ENCODE measurements at regions not wholly inside any gene's neighbourhood (a gene's known extent, or its start where the extent isn't known, plus 50 kb on each side); places are given as distances from the start of the nearest gene placed in this dataset.

DNA sequence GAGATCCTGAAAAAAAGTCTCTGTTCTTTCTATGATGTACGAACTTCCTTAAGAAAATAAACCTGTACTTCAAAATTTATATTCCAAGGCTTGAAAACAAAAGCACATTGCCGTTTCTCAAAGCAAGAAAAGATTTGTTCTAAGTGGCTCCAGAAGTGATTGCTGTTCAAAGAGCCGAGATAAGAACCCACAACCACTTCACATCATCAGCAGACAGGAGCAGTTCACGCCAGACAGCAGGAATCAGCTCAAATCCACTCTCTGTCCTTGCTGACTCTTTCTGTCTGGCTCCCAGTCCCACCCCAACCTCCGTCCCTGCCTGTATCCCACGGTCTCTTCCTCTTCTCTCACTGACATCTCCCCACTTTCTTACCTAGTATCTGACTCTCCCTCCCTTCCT lies 85.0 kb upstream of the MYOCD start:
- DNase-seq (ENCODE audit: low spot score): no peak
- TF ChIP-seq CTCF (IDR thresholded peaks at IDR 0.05): no peak
- no peak for ATAC-seq (ENCODE audit: low FRiP score)

DNA sequence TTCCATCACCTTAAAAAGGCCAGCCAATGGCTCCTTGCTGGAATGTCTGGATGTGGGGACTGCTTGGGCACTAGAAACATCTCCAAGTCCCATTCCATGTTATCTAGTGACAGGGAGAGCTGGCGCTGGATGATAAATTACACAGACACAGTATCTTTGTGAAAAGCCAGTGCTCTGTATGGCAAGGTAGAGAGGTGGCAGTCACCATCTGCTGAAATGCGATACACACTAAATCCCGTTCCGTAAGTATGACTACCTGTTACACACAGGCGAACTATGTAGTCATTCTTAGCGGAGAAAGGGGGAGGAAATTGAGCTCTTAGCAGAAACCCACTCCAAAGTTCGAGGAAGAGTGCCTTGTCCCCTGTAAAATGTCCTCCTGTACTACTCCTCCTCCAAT lies 81.0 kb upstream of the MYOCD start:
- ATAC-seq (ENCODE audit: low FRiP score): no peak
- no peak for TF ChIP-seq CTCF (IDR thresholded peaks at IDR 0.05)
- no peak for DNase-seq (ENCODE audit: low spot score)

- ATAC-seq (ENCODE audit: low FRiP score) (no peak), DNase-seq (ENCODE audit: low spot score) (no peak)
- TF ChIP-seq CTCF (IDR thresholded peaks at IDR 0.05): no peak
Measured at GRCh38 chr17:12588531-12588930, 77.2 kb upstream of the MYOCD start.

DNA sequence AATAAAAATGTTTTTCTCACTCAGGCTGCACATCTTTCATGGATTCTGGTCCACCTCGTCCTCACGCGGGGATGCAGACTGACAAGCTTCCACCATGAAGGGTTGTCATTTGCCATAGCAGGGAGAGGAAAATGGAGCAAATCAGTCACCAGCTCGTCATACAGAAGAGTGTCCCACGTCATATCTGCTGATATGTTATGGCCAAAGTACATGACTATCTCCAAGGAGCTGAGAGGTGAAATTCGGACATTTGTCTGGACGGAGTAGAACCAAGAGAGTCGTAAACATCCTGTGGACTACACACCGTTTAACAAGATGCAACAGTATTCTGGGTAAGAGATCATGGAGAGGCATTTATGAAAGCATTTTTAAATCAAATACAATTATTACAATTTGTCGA lies 75.3 kb upstream of the MYOCD start:
- ATAC-seq (ENCODE audit: low FRiP score): no peak
- no peak for TF ChIP-seq CTCF (IDR thresholded peaks at IDR 0.05)
- no peak for DNase-seq (ENCODE audit: low spot score)

- ATAC-seq (ENCODE audit: low FRiP score) (no peak), DNase-seq (ENCODE audit: low spot score) (no peak)
- TF ChIP-seq CTCF (IDR thresholded peaks at IDR 0.05): no peak
Measured at GRCh38 chr17:12591021-12591735, 74.5 kb upstream of the MYOCD start.

DNA sequence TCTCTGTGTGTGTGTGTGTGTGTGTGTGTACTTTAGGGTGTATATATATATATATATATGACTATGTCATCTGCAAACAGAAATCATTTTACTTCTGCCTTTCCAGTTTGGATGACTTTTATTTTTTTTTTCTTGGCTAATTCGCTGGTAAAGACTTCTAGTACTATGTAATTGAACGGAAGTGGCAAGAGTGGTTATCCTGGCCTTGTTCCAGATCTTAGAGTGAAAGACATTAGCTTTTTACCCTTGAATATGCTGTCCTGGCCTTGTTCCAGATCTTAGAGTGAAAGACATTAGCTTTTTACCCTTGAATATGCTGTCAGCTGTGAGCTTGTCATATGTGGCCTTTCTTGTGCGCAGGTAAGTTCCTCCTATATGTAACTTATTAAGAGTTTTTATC lies 72.7 kb upstream of the MYOCD start:
- DNase-seq (ENCODE audit: low spot score) (no peak), ATAC-seq (ENCODE audit: low FRiP score) (no peak)
- no peak for TF ChIP-seq CTCF (IDR thresholded peaks at IDR 0.05)

DNA sequence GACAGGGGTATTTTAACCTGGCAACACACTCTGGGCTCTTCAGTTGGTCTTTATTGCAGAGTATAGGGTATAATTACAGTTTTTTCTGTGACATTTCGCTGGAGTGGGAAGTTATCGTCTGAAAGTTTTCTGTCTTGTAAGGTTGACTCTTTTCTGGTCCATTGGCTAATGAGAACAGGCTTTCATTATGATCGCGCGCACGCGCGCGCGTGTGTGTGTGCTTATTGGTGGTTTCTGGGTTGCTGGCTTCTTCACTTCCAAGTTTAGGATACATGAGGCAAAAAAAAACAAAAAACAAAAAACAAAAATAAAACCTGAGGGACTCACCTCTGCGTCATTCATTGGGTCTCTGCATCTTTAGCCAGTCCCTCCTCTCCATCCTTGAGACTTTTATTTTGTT lies 68.7 kb upstream of the MYOCD start:
- no peak for DNase-seq (ENCODE audit: low spot score)

More for the DNA sequence above, 68.7 kb upstream of the MYOCD start:
- ATAC-seq (ENCODE audit: low FRiP score): no peak
- TF ChIP-seq CTCF (IDR thresholded peaks at IDR 0.05): no peak
